KG1 (cell line): ENCODE measurements at regions not wholly inside any gene's neighbourhood (a gene's known extent, or its start where the extent isn't known, plus 50 kb on each side); places are given as distances from the start of the nearest gene placed in this dataset.
"Not testable (repeated sequence)": the region's sequence is repeated elsewhere in the genome, so short reads cannot be mapped to it uniquely, and the experiment has no call there.

Experiments
- DNase-seq: peaks from one replicate; lab custom pipeline; 2025; lab: John Stamatoyannopoulos, UW

DNA sequence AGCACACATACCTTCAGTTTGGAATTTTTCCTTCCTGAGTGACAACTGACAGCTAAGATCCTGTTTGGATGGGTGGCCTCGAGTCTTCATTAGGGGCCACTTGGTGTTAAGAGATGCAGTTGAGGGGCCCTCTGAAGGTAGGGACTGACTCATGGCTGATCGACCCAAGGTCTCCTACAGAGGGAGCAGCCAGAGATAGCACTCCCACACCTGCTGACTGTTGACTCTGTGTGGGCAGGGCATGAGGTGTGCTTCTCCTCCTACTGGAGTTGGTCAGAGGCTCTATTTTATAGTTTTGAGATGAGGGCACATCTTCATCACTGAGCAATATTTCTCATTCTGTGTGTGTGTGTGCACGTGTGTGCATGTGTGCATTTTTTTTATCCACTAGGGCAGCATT, 378.8 kb upstream of the PODXL start:
- DNase-seq, result no peak

DNA sequence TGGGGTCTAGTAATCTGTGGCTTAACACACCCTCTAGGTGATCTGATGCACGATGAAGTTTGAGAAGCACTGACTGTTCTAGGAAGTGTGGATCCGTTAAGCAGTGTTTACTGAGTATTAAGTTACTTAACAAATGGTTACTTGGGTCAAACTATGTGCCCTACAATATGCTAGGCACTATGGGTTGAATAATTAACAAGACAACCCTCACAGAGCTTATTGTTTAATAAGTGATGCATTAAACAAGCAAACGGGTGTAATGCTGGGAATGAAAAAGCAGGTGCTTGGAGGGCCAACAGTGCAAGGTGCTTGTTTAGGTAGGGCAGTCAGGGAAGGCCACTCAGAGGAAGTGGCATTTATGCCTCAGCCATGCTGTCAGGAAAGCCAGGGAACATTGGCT, 378.0 kb upstream of the PODXL start:
- DNase-seq, result no peak

DNA sequence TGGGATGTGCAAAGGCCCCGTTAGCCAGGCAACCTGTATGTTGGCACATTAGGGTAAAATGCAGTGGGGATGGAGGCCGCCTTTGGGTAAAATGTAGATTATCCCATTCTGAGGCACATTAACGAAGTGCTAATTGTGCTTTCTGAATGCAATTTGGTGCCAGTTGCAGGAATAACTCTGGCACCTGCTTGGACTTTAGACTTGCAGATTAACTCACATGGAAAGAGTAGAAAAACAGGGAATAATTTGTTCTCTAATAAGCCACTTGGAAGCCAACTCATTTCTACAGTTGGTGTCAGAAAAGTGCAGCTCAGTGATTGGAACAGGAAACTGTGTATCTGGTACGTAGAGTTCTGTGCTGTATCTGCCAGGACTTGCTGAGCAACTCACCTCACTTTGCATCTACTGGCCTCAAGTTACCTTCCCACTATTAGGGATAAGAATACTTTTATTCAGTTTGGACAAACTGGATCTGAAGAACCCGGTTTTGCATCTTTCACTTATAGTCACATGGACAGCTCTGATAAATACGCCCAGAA, 377.4 kb upstream of the PODXL start:
- no peak for DNase-seq

DNA sequence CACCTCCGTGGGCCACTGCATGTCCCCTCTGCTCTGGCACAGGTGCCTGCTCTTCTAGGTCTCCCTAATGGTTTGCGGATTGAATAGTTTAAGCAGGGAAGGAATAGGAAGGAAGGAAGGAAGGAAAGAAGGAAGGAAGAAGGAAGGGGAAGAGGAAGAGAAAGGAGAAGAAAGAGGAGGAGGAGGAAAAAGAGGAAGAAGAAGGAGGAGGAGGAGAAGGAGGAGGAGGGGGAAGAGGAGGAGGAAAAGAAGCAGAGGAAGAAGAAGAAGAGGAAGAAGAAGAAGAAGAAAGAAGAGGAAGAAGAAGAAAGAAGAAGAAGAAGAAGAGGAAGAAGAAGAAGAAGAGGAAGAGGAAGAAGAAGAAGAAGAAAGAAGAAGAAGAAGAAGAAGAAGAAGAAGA, 376.8 kb upstream of the PODXL start:
- not testable (repeated sequence) for DNase-seq

DNA sequence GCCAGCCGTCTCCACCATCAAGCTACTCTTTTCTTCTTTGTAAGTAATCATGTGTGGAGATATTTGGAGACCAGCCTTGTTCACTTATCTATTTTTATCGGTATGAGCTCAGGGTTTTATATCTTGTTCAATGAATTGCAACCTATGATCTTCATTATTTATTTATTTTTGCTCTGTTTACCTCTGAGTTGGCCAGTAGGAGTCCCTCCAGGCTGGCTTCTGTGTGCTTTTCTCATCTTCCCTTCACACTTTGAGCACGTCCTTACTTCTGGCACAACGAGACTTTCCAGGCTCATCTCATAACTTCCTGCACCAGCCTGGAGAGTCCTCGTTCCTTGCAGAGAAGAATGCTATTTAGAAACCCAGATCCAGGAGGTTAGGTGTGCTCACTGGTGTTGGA, 375.8 kb upstream of the PODXL start:
- no peak for DNase-seq

DNA sequence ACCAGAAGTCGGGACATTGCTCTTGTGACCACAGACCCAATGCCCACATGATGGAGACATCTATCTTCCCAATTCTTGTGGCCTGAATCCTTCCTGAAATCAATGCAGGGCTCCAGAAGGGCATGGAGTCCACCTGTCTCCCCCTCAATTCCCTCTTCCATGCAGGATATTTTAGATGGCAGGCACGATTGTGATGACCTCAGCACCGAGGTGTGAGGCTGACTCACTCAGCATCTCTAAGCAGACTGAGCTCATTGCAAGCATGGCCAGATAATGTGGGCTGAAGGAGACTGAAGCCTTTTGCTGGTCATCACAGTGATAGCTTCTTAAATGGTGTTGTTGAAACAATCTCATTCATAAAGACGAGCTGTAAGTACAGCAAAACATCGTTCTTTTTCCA, 374.9 kb upstream of the PODXL start:
- DNase-seq, result no peak

DNA sequence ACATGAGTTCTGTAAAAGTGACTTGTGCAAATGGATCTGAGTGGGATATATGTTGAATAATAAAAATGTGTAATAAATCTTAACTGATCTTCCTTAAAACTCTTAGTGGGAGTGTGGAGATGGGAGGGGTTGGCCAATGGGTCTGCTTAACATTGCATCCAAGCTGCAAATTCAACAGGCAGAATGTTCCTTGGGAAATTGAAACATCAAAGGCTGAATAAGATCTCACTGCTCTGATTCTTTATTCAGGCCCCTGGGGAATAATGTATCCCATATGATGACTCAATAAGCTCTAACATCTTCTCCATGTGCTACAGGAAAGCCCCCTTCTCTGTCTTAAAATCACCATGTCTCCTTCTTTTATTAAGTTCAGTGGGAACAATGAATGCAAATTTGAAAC, 373.2 kb upstream of the PODXL start:
- no peak for DNase-seq

DNA sequence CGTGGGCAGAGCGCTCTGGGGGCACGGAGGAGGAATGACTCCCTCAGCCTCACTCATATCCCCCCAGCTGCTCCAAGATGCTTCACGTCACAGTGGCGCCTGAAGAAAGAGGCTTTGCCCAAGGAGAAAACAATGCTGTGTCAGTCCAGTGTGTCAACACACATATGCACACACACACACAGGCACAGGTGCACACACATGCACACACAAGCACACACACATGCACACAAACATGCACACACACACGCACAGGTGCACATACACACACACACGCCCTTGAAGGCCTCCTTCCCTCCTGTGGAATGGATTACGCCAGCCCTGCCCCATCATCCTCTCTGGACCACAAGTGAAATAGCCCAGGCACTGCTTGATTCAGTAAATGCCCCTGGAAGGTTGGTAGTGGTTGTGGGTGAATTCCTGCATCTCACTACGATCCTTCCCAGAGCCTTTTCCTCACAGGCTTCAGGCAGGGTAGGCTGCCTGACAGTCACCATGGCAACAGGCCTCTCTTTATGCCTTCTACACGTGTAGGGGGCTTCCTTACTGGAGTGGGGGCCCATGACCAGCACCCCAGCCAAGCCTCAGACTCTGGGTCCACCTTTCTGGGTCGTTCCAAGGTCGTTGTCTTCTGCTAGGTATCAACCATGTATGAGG, 371.5 kb upstream of the PODXL start:
- DNase-seq, result no peak

DNA sequence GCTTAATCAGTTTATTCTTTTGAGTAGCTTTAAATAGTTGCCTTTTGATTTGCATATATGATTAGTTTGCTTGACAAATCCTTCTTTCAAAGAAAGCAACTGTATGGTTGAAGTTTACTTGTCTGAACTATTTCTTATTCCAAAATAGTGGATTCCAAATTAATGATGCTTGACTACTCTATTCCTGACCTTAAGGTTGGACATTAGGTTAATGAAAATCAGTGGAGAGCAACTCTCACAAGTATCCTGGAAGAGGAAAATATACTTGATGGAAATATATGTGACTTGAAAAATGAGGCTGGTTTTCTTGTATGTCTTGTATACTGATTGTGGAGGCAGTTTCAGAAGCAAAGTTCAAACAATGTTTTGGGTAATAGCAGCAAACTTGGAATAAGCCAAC, 369.2 kb upstream of the PODXL start:
- no peak for DNase-seq

DNA sequence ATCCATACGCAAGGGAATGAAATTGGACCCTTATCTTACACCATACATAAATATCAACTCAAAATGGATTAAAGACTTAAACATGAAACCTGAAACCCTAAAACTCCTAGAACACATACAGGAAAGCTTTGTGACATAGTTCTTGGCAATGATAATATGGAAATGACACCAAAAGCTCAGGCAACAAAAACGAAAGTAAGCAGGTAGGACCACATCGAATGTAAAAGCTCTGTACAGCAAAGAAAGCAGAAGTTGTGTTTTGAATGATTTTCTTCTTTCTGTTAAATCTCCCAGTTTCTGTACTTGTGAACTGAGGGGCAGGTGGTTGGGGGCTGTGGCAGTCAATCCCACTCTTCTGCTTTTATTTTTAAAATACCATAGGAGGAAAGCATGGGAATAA, 368.4 kb upstream of the PODXL start:
- no peak for DNase-seq

DNA sequence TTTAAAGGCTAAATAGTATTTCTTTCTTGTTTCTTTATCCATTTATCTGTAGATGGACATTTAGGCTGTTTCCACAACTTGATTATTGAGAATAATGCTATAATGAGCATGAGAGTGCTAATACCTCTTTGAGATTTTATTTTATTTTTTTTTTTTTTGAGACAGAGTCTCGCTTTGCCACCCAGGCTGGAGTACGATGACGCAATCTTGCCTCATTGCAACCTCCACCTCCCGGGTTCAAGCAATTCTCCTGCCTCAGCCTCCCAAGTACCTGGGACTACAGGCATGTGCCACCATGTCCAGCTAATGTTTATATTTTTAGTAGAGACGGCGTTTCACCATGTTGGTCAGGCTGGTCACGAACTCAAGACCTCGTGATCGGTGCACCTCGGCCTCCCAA, 366.5 kb upstream of the PODXL start:
- not testable (repeated sequence) for DNase-seq

DNA sequence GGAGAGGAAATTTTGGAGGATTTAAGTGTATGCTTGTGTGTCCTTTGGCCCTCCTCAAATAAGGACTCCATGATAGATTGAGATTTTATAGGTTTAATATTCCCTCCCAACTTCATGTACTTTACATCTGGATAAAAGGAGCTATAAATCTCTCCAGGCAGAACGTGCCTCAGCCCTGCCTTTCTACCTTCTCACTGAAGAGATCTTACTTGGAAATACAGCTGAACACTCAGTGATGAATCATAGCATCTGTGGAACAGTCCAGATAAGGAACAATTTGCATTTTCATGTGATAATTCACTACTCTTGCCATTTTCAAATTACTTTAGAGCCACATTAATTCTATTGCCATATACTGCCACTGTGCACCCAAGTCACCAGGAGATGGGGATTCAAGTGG, 364.6 kb upstream of the PODXL start:
- DNase-seq, result no peak

DNA sequence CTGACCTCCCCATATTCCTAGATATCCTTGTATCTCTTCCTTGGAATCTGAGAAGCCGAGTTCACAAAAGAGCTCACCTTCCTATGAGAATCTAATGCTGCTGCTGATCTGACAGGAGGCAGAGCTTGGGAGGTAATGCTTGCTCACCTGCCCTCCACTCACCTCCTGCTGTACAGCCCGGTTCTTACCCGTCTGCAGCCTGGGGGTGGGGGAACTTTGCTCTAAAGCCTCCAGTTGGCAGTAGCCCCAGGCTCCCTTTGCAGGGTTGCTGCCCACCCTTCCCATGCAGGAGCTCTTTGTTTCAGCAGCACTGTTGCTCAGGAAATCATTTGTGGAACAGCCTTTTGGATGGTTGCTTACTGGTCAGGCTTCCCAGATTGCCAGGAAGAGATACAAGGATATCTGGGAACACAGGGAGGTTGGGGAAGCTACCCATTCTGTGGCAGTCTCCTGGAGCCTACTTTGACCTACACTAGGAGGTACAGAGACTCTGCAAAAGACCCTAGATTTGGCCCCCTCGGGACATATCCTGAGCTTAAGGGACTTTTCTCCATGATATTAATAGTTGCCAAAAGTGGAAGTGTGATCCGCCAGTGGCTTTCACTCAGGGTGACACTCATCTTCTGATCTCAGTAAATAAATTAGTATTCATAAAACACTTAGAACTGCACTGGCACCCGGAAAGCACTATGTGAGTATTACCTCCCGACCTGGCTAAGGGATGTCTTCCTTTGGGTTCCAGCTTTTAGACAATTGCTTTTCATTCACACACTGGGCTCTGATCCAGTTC, 363.7 kb upstream of the PODXL start:
- no peak for DNase-seq

DNA sequence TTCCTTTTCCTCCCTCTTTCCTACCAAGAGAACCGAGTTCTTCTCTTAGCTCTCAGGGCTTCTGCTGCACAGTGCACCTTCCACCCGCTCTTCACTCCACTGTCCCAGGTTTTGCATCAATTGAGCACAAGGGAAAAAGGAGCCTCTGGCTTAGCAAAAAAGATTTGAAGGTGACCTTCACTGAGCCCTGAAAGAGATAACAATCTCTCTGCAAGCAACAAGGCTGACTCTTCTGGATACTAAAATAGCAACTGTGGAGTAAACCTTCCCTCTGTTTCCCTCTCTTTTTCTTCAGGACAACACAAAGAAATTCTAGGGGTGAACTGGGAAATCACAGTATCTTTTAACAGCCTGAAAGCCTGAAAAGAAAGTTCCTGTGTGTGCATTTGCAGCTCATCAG, 354.7 kb upstream of the PODXL start:
- no peak for DNase-seq

DNA sequence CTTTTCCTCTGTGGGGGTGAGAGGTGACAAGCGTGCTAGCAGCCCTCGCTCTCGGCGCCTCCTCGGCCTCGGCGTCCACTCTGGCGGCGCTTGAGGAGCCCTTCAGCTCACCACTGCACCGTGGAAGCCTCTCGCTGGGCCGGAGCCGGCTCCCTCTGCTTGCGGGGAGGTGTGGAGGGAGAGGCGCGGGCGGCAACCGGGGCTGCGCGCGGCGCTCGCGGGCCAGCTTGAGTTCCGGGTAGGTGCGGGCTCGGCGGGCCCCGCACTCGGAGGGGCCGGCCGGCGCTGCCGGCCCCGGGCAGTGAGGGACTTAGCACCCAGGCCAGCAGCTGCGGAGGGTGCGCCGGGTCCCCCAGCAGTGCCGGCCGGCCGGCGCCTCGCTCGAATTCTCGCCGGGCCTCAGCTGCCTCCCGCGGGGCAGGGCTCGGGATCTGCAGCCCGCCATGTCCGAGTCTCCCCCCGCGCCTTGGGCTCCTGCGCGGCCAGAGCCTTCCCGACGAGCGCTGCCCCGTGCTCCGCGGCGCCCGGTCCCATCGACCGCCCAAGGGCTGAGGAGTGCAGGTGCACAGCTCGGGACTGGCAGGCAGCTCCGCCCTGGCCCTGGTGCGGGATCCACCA, 352.8 kb upstream of the PODXL start:
- DNase-seq, result no peak

DNA sequence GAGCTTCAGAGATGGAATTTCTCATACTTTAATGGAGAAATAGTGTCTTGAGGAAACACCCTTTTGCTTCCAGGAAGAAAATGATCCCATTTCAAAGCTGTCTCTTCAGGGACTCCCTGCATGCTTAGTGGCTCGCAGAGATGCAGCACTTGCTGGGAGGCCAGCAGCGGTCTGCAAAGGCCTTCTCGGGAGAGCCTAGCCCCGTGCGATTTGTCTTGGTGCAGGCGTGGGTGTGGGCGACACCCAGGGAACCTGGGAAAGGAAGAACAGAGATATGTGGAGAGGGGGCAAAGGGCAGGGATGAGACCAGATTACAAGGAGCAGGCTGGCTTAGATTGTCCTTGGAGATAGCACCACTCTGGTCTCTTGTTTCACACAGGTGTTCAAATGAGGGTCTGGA, 352.3 kb upstream of the PODXL start:
- no peak for DNase-seq

DNA sequence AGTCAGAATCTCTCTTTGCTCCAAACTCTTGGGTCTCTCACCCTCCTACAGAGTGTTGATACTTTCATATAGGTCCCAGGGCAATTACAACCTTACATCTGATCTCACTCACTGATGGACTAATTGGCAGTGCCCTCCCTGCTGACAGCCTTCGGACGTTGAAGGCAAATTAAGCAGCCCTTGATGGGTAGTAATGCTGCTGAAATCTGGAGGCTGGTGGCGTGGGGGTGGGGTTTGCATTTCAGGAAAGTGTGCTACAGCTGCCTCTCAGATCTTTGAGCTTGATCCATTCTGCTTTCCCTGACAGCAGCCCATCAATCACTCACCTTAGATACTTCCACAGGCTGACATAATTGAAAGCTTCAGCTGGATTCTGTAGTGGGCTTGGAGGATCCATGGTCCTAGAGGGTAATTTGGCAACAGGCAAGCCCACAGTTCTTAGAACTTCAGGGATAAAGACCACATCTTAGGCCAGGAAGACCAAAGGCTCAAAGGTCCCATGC, 349.1 kb upstream of the PODXL start:
- no peak for DNase-seq

DNA sequence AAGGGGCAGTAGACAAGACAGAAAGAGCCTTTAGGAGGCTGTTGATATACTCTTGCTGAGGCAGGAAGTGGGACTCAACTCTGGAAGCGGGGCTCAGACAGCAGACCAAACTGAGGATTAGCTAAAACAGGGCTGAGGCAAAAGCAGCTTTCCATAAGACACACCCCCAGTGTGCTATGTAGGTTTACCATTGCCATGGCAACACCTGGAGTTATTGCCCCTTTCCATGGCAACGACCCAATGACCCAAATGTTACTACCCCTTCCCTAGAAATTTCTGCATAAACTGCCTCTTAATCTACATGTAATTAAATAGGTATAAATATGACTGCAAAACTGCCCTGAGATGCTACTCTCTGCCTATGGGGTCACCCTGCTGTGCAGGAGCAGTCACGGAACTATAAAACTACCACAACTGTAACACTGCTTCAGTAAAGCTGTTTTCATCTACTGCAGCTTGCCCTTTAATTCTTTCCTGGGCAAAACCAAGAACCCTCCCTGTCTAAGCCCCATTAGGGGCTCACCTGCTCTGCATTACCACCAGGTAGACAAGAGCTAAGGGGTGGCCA, 348.4 kb upstream of the PODXL start:
- no peak for DNase-seq

DNA sequence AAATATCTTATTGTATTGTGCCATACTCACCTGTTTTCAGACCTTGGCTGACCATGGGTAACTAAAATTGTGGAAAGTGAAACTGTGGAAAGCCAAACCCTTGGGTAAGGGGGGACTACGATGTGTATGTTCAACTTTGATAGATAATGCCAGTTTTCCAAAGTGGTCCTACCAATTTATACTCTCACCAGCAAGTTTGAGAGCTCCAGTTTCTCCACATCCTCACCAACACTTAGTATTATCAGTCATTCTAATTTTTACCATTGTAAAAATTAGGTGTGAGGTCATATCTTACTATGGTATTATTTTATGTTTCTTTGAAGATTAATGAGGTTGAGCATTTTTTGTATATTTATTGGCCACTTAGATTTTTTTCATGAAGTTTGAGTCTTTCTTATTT, 346.9 kb upstream of the PODXL start:
- DNase-seq, result no peak

DNA sequence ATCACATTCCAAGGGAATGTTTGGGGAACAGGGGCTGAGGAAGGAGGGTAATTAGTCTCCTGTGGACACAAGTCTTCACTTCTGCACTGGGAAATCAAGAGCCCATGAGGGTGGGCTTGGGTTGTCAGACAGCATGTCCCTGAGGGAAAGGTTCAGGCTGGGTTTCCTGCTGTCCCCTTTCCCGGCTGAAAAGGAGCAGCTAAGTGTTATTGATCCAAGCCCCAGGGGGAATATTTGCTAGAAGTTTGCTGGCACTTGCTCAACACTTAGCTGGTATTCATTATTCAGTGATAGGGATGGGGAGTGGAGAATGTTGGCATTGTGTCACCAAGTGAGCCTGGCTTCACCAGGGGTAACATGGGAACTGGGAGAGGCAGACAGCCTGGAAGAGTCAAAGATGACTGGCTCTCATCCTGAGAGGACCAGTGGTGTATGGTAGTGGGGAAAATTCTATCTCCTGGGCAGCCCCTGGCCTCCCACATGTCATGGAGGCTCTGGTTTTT, 344.4 kb upstream of the PODXL start:
- DNase-seq, result no peak

DNA sequence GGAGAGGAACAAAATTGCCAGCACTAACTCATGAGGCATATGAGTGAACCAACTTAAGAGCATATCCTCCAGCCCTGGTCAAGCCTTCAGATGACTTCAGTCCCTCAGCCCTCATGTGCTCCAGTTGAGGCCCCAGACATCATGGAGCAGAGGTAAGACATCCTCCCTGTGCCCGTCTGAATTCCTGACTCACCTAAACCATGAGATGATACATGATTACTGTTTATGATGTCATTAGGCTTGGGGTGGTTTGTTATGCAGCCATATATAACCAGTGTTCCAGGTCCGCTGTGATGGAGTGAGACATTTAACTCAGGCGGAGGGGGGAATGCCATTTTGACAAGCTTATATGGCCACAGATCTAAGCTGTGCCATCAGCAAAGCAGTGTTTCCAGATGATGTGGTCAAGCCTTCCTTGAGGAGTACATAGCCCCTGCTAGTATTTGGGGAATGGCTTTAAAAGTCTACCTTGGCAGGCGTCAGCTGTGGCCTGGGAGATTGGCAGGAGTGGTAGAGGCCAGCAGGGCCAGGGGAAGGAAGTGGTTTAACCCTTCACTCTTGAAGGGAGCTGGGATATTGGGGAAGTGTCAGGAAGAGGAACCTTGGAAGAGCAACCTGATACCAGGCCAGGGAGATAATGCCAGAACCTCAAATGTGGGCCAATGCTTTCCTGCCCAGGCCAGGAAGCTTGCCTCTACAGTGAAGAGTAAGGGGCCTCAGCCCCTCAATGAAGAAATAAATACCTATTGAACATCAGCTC, 343.0 kb upstream of the PODXL start:
- DNase-seq, result no peak

DNA sequence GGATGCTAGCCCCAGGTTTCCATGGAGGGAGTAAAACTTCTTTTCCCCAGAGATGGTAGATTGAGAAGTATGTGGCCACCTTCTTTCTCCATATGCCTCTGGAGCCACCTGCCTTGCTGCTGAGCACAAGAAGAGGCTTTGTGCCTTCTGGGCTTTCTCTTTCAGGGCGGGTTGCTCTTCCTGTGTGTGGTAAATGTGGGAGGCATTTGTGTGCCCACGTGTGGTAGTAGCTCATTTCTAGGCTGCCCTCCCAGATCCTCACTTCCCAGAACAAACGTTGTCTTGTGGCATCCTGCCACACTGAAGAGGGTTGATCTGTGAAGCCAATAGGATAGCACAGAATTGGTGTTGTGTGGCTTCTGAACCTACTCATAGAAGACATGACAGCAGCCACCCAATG, 342.0 kb upstream of the PODXL start:
- DNase-seq, result no peak
